Karpas-422 (cell line): ENCODE measurements at regions not wholly inside any gene's neighbourhood (a gene's known extent, or its start where the extent isn't known, plus 50 kb on each side); places are given as distances from the start of the nearest gene placed in this dataset.

Experiments used
- DNase-seq: peaks from one replicate; pipeline ENCODE4 v3.0.0-alpha.2; 2015
- H2AFZ ChIP-seq: fragments of 200-600 bp; sonication (generic); 2 replicates; pipeline ENCODE4 v1.6.1; 2014; ENCODE audit warnings: antibody characterized with exemption, low read length, mixed read lengths
- H3K27ac ChIP-seq: fragments of 200-600 bp; sonication (generic); 2 replicates; pipeline ENCODE4 v1.5.1; 2014; ENCODE audit warnings: mild to moderate bottlenecking, low read length, moderate library complexity
- H3K27me3 ChIP-seq: fragments of 200-600 bp; sonication (generic); 2 replicates; pipeline ENCODE4 v1.6.1; 2014; ENCODE audit warnings: low read length, mixed read lengths
- H3K36me3 ChIP-seq: fragments of 200-600 bp; sonication (generic); 2 replicates; pipeline ENCODE4 v1.6.1; 2014; ENCODE audit warnings: low read length, mixed read lengths; ENCODE audit not compliant: insufficient read depth
- H3K4me1 ChIP-seq: fragments of 200-600 bp; sonication (generic); 2 replicates; pipeline ENCODE4 v1.6.1; 2014; ENCODE audit warnings: mild to moderate bottlenecking, low read length, mixed read lengths
- H3K4me2 ChIP-seq: fragments of 200-600 bp; sonication (generic); 2 replicates; pipeline ENCODE4 v1.6.1; 2014; ENCODE audit warnings: low read length, low read depth, mild to moderate bottlenecking; ENCODE audit not compliant: poor library complexity, severe bottlenecking
- H3K4me3 ChIP-seq: fragments of 200-600 bp; sonication (generic); 2 replicates; pipeline ENCODE4 v1.5.1; 2014; ENCODE audit warnings: mild to moderate bottlenecking, antibody characterized with exemption, low read length, mixed read lengths
- H3K79me2 ChIP-seq: fragments of 200-600 bp; sonication (generic); 2 replicates; pipeline ENCODE4 v1.6.1; 2014; ENCODE audit warnings: mild to moderate bottlenecking, low read length, mixed read lengths
- H3K9ac ChIP-seq: fragments of 200-600 bp; sonication (generic); 2 replicates; pipeline ENCODE4 v1.6.0; 2014; ENCODE audit warnings: low read length
- H3K9me2 ChIP-seq: fragments of 200-600 bp; sonication (generic), shearing (Covaris generic); replicated peaks from 2 replicates; pipeline ENCODE4 v1.6.0; 2014; ENCODE audit warnings: mild to moderate bottlenecking, low read length, moderate library complexity; ENCODE audit not compliant: insufficient read depth
- H3K9me3 ChIP-seq: fragments of 300-700, 200-600 bp; sonication (generic); 2 replicates; pipeline ENCODE4 v1.6.1; 2014; ENCODE audit warnings: low read length, mixed read lengths
- H4K20me1 ChIP-seq: fragments of 200-600 bp; sonication (generic); 2 replicates; pipeline ENCODE4 v1.6.1; 2014; ENCODE audit warnings: mild to moderate bottlenecking, antibody characterized with exemption, low read length, low read depth; ENCODE audit not compliant: insufficient read depth

- Histone ChIP-seq H3K79me2 (no peaks in the 10 kb centered on the region), H3K27me3 (no peaks in the 10 kb centered on the region), H3K9ac (no peak overlapping the region), H3K4me3 (no peak overlapping the region), H3K4me1 (peaks cover 4% of the 10 kb centered on the region; the same call in 1 of the 2 replicates), H3K9me3 (no peaks in the 10 kb centered on the region), H3K9me2 (no peaks in the 10 kb centered on the region), H3K27ac (no peak overlapping the region), H3K4me2 (no peak overlapping the region), H2AFZ (no peak overlapping the region), H3K36me3 (no peaks in the 10 kb centered on the region), H4K20me1 (peaks cover 4% of the 10 kb centered on the region; the same call in 1 of the 2 replicates)
- DNase-seq = no peak
These were observed 182.8 kb downstream of the PLPP3 start for GRCh38 chr1:56396581-56396980.

- Histone ChIP-seq H4K20me1 (peaks cover 4% of the 10 kb centered on the region; the same call in 1 of the 2 replicates), H3K9ac (no peak overlapping the region), H3K9me3 (no peaks in the 10 kb centered on the region), H3K79me2 (no peaks in the 10 kb centered on the region), H3K9me2 (no peaks in the 10 kb centered on the region), H3K4me3 (no peak overlapping the region), H3K4me2 (no peak overlapping the region), H3K27me3 (no peaks in the 10 kb centered on the region), H3K27ac (no peak overlapping the region), H3K36me3 (no peaks in the 10 kb centered on the region), H2AFZ (no peak overlapping the region), H3K4me1 (no peaks in the 10 kb centered on the region)
- DNase-seq = no peak
These were observed 183.6 kb downstream of the PLPP3 start for GRCh38 chr1:56395776-56396175.

DNA sequence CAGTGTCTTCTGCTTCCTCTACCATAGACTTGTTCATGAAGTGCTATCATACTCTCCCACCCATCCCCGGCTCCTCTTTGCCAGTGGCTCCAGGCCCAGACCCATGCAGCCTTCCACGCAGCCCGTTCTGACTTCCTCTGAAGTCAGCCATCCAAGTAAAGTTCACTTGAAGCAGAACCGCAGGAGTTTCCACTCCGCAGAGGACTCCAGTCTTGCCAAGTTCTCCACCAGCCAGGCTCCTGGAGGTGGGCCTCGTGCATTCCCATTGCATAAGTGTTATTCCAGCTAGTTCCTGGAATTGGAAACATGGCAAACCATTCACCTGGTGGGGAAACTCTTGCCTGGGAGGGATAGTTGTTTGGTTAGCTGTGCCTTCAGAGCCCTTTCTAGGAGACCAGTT is 185.1 kb downstream of the PLPP3 start:
- no peak overlapping the region for H3K9ac ChIP-seq
- no peaks in the 10 kb centered on the region for H3K9me2 ChIP-seq
- no peak overlapping the region for H3K4me3 ChIP-seq
- H3K79me2 ChIP-seq = no peaks in the 10 kb centered on the region
- H3K27ac ChIP-seq = no peak overlapping the region
- no peak overlapping the region for H3K4me2 ChIP-seq
- no peaks in the 10 kb centered on the region for H3K36me3 ChIP-seq
- no peak for DNase-seq
- no peaks in the 10 kb centered on the region for H3K9me3 ChIP-seq
- no peak overlapping the region for H2AFZ ChIP-seq
- no peaks in the 10 kb centered on the region for H3K27me3 ChIP-seq
- H4K20me1 ChIP-seq = peaks cover 4% of the 10 kb centered on the region; the same call in 1 of the 2 replicates
- no peaks in the 10 kb centered on the region for H3K4me1 ChIP-seq

DNA sequence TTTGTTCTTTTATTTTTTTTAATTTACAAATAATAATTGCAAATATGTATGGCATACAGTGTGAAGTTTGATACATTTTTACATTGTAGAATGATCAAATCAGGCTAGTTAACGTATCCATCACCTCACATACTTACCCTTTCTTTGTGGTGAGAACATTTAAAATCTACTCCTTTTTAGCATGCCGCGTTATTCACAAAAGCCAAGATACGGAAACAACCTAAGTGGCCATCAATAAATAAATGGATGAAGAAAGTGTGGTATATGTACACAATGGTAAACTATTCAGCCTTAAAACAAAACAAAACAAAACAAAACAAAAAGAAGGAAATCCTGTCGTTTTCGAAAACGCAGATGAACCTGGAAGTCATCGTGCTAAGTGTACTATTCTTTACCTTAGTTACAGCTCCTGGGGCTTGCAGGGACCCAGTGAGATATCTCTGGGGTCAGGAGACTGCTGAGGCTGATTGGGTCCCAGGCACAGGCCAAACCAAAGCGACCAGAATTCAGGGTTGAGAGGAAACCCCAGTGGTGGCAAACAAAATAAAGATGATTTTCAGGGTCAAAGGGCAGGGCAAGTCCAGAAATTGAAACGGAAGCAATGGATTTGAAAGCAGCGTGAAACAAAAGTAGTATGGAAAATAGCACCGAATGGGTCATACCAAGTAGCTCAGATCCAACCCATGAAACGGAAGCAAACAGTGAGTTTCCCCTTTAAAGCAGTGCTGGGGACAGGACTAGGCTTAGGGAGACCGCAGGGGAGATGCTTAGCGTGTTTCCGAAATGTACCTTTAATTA is 188.2 kb downstream of the PLPP3 start:
- Histone ChIP-seq H3K4me2 (no peak overlapping the region), H3K9me3 (no peaks in the 10 kb centered on the region), H3K4me3 (no peak overlapping the region), H2AFZ (no peak overlapping the region), H3K4me1 (no peaks in the 10 kb centered on the region), H3K36me3 (no peaks in the 10 kb centered on the region), H3K9ac (no peak overlapping the region), H3K27me3 (no peaks in the 10 kb centered on the region), H3K79me2 (no peaks in the 10 kb centered on the region), H3K9me2 (no peaks in the 10 kb centered on the region), H4K20me1 (peaks cover 4% of the 10 kb centered on the region; the same call in 1 of the 2 replicates), H3K27ac (no peak overlapping the region)
- DNase-seq = no peak

DNA sequence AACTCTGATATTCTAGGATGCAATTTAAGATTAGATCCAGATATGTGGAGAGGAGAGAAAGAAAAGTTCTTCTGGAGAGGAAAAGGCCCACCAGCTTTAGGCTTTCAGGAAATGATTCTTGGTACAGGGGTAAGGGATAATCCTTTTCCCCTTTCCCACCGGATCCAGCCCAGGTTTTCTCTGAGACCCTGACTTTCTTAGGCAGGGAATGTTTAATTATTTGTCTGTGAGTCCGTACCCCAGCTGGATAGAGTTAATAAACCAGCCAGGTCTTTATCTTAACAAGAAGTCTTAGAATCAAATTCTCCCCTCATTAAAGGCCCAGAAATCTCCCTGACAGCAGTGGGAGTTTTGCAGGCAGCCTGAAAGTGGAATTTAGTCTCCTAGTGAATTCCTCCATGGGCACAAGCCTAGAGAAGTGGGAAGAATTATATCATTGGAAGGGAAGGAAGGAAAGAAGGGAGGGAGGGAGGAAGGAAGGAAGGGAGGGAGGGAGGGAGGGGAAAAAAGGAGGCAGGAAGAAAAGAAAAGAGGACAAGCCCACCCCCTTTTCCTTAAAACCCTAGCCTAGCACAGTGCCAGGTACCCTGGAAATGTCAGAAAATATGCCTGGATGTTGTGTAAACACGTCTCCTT is 189.0 kb downstream of the PLPP3 start:
- Histone ChIP-seq H3K9me3 (no peaks in the 10 kb centered on the region), H3K27ac (no peak overlapping the region), H2AFZ (no peak overlapping the region), H3K9ac (no peak overlapping the region), H4K20me1 (peaks cover 4% of the 10 kb centered on the region; the same call in 1 of the 2 replicates), H3K4me1 (no peaks in the 10 kb centered on the region), H3K36me3 (no peaks in the 10 kb centered on the region), H3K4me3 (no peak overlapping the region), H3K27me3 (no peaks in the 10 kb centered on the region), H3K4me2 (no peak overlapping the region), H3K79me2 (no peaks in the 10 kb centered on the region), H3K9me2 (no peaks in the 10 kb centered on the region)
- DNase-seq = no peak

DNA sequence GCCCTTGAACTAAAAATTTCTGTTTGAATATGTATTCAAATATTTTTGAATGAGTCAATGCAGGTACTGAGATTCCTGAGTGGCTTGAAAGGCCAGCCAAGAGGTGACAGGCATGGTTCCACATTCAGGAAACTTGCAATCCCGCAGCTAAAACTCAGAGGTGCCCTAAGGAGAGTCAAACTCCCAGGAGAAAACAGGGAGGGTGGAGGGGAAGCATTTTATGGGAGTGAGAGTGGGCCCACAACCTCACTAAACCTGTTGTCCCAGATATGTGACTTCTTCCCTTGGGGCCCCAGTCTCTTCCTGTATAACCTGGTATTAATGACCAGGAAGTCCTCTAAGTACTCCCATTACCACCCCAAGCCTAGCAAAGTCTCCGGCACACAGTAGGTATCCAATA is 189.6 kb downstream of the PLPP3 start:
- no peak for DNase-seq
- Histone ChIP-seq H2AFZ (no peak overlapping the region), H3K27ac (no peak overlapping the region), H3K9me2 (no peaks in the 10 kb centered on the region), H3K9ac (no peak overlapping the region), H3K4me2 (no peak overlapping the region), H3K4me1 (no peaks in the 10 kb centered on the region), H3K9me3 (no peaks in the 10 kb centered on the region), H4K20me1 (peaks cover 4% of the 10 kb centered on the region; the same call in 1 of the 2 replicates), H3K79me2 (no peaks in the 10 kb centered on the region), H3K4me3 (no peak overlapping the region), H3K27me3 (no peaks in the 10 kb centered on the region), H3K36me3 (no peaks in the 10 kb centered on the region)

DNA sequence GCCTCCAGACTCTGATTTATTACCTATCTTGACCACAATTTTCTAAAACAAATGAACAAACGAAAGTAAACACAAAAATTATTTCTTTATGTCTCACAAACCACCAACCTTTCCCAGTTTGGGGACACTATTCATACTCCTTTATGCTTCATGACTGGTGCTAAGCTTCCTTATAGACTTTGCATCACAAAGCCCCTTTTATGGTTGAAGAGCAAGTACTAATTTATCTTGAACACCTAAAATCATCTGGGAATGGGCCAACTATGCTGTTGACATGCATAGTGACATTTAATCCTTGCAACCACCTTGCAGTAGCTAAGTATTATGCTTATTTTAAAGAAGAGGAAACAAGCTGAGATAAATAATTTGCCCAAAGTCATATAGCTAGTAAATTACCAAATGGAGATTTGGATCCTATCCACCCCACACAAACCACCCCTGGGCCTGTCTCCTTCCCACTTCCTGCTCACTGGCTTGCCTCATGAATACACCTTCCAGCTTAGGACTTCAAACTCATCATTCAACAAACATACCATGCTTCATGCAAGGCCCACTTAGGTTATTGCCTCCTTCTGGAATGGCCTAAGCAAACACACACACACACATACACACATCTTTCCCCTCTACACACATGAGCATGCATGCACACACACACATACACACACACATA is 192.2 kb downstream of the PLPP3 start:
- Histone ChIP-seq H3K36me3 (no peaks in the 10 kb centered on the region), H3K4me2 (no peak overlapping the region), H3K79me2 (no peaks in the 10 kb centered on the region), H2AFZ (no peak overlapping the region), H3K27ac (no peak overlapping the region), H3K9ac (no peak overlapping the region), H3K27me3 (no peaks in the 10 kb centered on the region), H3K9me3 (no peaks in the 10 kb centered on the region), H3K4me3 (no peak overlapping the region), H4K20me1 (no peaks in the 10 kb centered on the region), H3K4me1 (no peaks in the 10 kb centered on the region), H3K9me2 (no peaks in the 10 kb centered on the region)
- no peak for DNase-seq

DNA sequence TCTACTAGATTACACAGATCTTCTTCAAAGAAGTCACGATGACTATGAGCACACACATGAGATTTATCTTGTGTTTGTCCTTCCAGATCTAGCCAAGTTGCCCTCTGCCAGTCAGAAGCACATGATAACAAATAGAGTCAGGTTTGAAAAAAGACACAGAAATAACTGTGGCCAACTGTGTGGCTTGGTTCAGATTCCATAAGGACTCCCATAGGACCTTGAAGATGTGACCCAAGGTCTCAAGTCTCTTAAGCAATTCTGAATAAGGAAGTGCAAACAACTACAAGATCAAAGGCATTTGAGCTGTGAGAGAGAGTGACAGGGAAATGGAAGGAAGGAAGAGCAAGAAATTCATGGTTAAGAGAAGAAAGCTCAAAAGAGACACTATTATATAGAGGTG is 194.0 kb downstream of the PLPP3 start:
- no peak overlapping the region for H2AFZ ChIP-seq
- no peaks in the 10 kb centered on the region for H3K79me2 ChIP-seq
- no peak overlapping the region for H3K27ac ChIP-seq
- no peaks in the 10 kb centered on the region for H3K27me3 ChIP-seq
- H3K9me2 ChIP-seq = no peaks in the 10 kb centered on the region
- no peak overlapping the region for H3K4me3 ChIP-seq
- no peak overlapping the region for H3K4me2 ChIP-seq
- H3K4me1 ChIP-seq = no peaks in the 10 kb centered on the region
- H3K9me3 ChIP-seq = no peaks in the 10 kb centered on the region
- H4K20me1 ChIP-seq = no peaks in the 10 kb centered on the region
- no peak overlapping the region for H3K9ac ChIP-seq
- no peak for DNase-seq
- no peaks in the 10 kb centered on the region for H3K36me3 ChIP-seq
